ENCODE measurements at regions not wholly inside any gene's neighbourhood (a gene's known extent, or its start where the extent isn't known, plus 50 kb on each side); places are given as distances from the start of the nearest gene placed in this dataset.

DNA sequence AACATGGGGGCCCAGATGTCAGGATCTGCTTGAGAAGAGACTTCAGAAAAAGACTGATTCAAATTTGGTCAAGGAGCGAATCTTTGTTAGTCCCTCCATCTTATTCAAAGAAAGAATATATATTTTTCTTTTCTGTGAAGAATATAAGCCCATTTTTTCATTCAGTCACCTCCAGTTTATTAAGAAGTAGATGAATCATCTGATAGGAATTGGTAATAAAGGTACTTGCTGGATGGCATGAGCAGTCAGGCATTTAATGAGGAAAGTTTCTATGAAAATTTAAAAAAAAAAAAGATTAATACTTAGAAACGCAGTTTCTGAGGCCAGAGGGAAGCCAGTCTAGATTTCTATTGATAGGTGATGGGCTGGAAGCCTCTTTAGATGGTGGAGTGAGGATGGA, 373.1 kb upstream of the SMC2 start:
- no peak for TF ChIP-seq POLR2A (IDR thresholded peaks at IDR 0.05)
- TF ChIP-seq CTCF (IDR thresholded peaks at IDR 0.05 in 4 of 5, conservative IDR thresholded peaks at IDR 0.05 in 1 of 5) = no peak
